ENCODE measurements at regions not wholly inside any gene's neighbourhood (a gene's known extent, or its start where the extent isn't known, plus 50 kb on each side); places are given as distances from the start of the nearest gene placed in this dataset.

GRCh38 chr17:49901460-49902331 is 53.8 kb upstream of the TAC4 start:
- H3K4me3 ChIP-seq, result no peak overlapping the region
- H2AFZ ChIP-seq (ENCODE audit: control insufficient read depth, low read depth, low read length), result no peak overlapping the region
- H3K9ac ChIP-seq (ENCODE audit: control insufficient read depth, insufficient read depth, low read length), result no peak overlapping the region
- ChIA-PET CTCF (interaction anchor here (0.7 kb wide), 1 partner anchor 94 kb away, joined by 4 read pairs; no protein-coding TSS in a partner anchor), SMC1A (ENCODE audit: uncharacterized antibody, unreplicated experiment) (interaction anchor here (1.3 kb wide), 1 partner anchor 96 kb away, joined by 4 read pairs; no protein-coding TSS in a partner anchor), POLR2A (no interaction called here), RAD21 (ENCODE audit: unreplicated experiment) (no interaction called here)
- TF ChIP-seq SIN3A (IDR thresholded peaks at IDR 0.05; ENCODE audit: low read depth, low read length), result no peak
- TF ChIP-seq IRF3 (IDR thresholded peaks at IDR 0.05), result no peak
- TF ChIP-seq SRF (IDR thresholded peaks at IDR 0.05; ENCODE audit: low read depth in 2 of 2, low read length in 2 of 2), result no peak
- TF ChIP-seq HDGF (IDR thresholded peaks at IDR 0.05), result no peak
- no peak for TF ChIP-seq MTA2 (IDR thresholded peaks at IDR 0.05; ENCODE audit: low read depth)
- TF ChIP-seq MLLT1 (IDR thresholded peaks at IDR 0.05), result no peak
- TF ChIP-seq STAT3 (IDR thresholded peaks at IDR 0.05; ENCODE audit: low read depth, low read length), result no peak
- no peak for TF ChIP-seq MYC (IDR thresholded peaks at IDR 0.05; ENCODE audit: insufficient read depth, insufficient read length, insufficient replicate concordance, low read length, severe bottlenecking)
- no peak for TF ChIP-seq NFXL1 (IDR thresholded peaks at IDR 0.05; ENCODE audit: borderline replicate concordance)
- no peak for TF ChIP-seq CHD1 (IDR thresholded peaks at IDR 0.05; ENCODE audit: low read depth, low read length)
- TF ChIP-seq JUNB (IDR thresholded peaks at IDR 0.05), result no peak
- no peak for TF ChIP-seq ZZZ3 (IDR thresholded peaks at IDR 0.05; ENCODE audit: control insufficient read depth, insufficient read length, low read depth)
- TF ChIP-seq E2F8 (IDR thresholded peaks at IDR 0.05; ENCODE audit: low read depth, partially characterized antibody), result no peak
- TF ChIP-seq ZNF24 (IDR thresholded peaks at IDR 0.05), result no peak
- WGBS (ENCODE audit: insufficient coverage, insufficient replicate concordance, low lambda C conversion rate, missing lambda C conversion rate), result 14% methylated on average over 28 of the region's 47 CpGs
- no peak overlapping the region for H3K27ac ChIP-seq (ENCODE audit: control insufficient read depth, insufficient read depth)
- intact Hi-C loops (cut with micrococcal nuclease; ENCODE audit: unreplicated experiment) (no loop called here), in situ Hi-C loops (cut with MboI) (no loop called here)
- peaks cover 18% of the 10 kb centered on the region in 2 experiments for H3K27me3 ChIP-seq (replicated peaks in 1 of 2; ENCODE audit: control insufficient read depth in 2 of 2, insufficient read depth in 2 of 2, low read length in 1 of 2)
- H3K9me3 ChIP-seq (replicated peaks; ENCODE audit: control insufficient read depth, insufficient read depth, low read length), result no peaks in the 10 kb centered on the region
- ATAC-seq (no peak), FAIRE-seq (no peak), DNase-seq (ENCODE audit: low read depth, low spot score) (no peak)
- no peaks in the 10 kb centered on the region for H3K36me3 ChIP-seq (ENCODE audit: control insufficient read depth in 2 of 2, insufficient read depth in 2 of 2, low read length in 1 of 2)
- H3K4me2 ChIP-seq (ENCODE audit: control insufficient read depth, insufficient read depth), result no peak overlapping the region
- H3K4me1 ChIP-seq (ENCODE audit: control insufficient read depth, insufficient read depth, low read length), result no peaks in the 10 kb centered on the region
- H3K79me2 ChIP-seq (ENCODE audit: control insufficient read depth, insufficient read depth, low read length), result no peaks in the 10 kb centered on the region
- BruUV-seq (replicated peaks), result no TSS peak
- no peaks in the 10 kb centered on the region for H4K20me1 ChIP-seq (ENCODE audit: control insufficient read depth, insufficient read depth)
